Skin of body (tissue), 1 donor: ENCODE measurements at regions not wholly inside any gene's neighbourhood (a gene's known extent, or its start where the extent isn't known, plus 50 kb on each side); places are given as distances from the start of the nearest gene placed in this dataset.

Experiments used
- DNase-seq: peaks from one replicate; lab custom pipeline; 2025; lab: John Stamatoyannopoulos, UW

DNA sequence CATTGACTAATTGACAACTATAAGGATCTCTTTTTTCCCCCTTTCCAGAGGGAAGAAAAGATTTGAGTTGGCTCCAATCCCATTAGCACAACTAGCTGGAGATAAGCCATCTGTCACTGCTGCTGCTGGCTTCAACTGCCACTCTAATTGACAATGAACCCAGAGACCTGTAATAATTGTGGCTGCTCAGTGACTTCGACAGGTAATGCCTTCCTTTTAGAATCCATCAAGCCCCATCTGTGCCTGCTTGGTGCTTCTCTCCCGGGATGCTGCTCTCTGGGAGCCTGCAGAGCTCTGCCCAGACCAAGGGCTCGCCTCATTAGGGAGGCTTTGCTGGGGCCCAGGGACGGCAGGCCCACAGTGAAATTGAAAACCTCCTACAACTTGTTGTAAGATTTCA is 376.7 kb upstream of the SOX11 start:
- DNase-seq = no peak

DNA sequence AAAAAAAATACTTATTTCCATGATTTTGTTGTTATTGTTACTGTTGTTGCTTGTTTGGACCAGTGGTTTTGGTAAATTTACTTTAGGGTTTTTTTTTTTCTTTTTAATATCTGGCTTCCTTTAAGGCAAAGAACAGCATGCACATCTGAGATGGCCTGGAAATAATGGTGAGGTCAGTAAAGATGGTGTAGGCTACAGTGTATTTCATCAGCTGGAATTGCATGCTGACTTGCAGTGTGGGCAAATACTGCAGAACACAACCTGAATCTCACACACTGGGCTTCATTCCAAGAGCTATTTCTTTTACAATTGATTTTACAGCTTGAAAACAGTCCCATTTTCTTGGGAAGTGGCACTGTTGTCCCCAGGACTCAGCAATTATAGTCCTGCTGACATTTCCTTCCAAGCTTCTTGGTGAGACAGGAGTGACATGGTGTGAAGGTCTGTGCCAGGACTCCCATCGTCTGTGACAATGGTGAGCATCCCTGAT is 376.1 kb upstream of the SOX11 start:
- DNase-seq = no peak

DNA sequence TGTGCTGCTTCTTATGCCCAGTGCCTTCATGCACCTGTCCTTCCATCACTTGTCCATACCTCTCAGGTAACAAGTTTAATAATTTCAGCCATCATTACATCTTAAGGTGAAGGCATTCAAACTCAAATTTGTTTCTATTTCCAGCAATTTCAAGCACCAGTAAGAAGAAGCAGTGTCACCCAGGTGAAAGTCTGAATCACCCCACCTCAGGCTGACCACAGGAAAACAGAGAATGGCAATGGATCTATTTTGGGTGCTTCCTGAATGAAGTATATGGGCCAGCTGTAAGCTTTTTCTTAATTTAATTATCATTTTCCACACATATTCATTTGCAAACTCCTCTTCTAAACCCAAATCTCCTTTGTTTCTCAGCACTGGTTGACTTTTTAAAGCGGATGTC is 372.7 kb upstream of the SOX11 start:
- DNase-seq = no peak

DNA sequence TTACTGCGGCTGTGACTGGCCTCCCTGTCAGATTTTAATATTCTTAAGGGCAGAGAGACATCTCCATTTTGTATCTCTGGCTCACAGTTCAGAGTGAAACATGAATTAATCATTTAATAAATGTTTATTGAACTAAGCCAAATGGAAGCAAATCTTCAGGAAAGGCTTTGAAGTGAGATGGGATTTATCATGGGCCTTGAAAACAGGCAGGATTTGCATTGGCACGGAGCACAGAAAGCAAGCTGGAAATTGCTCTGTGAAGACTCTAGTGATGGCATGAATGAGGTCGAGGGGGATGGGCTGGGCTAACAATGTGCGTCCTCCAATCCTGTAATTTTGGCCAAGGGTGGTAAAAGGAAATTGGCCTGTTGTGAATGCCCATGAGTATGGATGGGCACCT is 369.8 kb upstream of the SOX11 start:
- DNase-seq = no peak

DNA sequence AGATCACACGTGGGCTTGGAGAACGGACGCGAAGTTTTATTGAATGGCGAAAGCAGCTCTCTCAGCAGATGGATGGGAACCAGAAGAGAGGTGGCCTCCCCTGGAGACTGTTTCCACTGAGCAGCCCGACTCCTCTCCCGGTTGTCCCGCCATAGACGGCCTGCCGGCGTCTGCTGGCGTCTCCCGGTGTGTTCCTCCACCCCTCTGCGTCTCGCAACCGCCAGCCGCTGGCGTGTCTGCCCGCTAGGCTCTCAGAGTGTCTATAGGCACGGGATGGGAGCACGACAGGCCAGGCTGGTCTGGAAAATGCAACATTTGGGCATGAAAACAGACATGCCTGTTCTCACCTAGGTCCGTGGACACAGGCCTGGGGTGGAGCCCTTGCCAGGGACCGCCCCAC is 366.7 kb upstream of the SOX11 start:
- DNase-seq = no peak

DNA sequence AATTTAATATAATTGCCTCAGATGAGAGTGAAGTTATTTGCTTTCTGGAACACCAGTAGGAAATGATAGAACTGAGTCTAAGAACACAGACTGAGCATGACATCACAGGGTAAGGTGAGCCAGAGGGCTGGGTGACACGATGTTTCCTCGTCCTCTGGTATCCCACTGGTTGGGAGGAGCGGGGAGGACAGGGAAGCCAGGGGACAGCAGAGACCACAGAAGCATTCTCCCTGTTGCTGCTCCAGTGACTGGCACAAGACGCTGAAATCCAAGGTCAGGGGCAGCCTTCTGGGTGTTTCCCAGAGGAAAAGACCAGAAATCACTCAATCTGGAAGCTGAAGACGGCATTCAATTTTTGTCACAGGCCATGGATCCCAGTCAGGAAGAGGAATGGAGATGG is 363.4 kb upstream of the SOX11 start:
- DNase-seq = no peak

DNA sequence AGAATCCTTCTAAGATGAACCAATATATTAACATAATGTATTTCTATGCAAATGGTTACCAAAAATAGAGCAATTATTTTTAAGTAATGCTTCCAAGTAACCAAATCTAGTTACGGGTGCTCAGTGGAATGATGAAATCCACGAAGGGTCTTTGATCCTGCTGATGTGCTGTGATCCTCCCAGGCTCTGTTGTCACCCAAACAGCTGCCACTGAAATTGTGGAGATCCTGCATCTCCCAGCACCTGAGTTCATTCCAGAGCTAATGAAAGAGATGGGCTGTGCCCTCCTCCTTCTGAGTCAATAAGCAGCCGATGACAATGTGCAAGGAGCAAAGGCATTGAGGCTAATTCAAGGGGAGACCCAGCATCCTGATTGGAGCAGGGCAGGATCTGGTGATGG is 362.4 kb upstream of the SOX11 start:
- DNase-seq = no peak

DNA sequence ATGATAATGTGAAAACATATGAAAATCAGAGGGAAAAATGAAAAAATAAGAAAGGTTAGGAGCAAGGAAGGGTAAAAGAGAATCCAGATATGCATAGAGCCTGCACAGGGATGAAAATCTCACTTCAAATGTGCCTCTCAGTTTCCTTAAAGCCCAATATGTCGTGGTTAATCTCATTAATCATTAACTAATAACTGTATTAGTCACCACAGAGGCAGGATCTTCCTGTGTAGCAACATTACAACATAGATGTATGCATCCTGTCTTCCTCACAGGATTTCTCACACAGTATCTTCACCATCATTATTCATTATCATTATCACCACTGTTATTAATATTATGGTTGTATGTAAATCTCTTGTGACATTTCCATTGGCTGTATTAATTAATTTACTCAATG is 361.2 kb upstream of the SOX11 start:
- no peak for DNase-seq

DNA sequence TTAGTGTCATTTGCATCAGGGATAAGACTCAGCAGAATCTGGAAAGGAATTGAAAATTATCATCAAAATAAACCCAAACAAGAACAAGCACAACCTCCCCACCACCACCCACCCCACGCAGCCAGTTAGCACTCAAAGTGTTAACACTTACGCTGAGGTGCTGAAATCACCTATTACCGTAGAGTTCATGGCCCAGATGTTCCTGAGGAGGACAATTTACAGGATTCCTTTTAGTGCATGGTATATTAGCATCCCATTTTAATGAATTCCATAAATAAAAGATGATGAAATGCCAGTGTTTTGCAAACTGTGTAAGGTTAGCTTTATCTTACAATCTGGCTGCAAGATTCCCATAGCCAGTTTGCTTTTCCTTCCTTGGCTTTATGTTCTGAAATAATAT is 359.3 kb upstream of the SOX11 start:
- no peak for DNase-seq

DNA sequence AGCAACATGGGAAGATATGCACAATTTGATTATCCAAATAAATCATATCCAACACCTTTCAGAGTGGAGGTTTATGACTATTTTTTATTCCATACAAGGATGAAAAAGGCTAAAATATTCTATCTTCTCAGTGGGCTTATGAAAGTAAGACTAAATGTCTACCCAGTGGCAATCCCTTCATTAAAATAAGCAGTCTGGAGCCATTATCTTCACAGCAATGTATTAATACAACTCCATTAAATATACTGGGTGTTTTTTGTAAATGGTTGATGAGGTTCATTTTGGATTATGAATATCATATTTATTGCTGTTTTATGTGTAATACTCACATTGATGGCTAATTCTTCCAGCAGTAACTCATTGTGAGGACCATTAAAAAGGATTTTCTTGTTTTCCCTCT is 352.7 kb upstream of the SOX11 start:
- DNase-seq = no peak

DNA sequence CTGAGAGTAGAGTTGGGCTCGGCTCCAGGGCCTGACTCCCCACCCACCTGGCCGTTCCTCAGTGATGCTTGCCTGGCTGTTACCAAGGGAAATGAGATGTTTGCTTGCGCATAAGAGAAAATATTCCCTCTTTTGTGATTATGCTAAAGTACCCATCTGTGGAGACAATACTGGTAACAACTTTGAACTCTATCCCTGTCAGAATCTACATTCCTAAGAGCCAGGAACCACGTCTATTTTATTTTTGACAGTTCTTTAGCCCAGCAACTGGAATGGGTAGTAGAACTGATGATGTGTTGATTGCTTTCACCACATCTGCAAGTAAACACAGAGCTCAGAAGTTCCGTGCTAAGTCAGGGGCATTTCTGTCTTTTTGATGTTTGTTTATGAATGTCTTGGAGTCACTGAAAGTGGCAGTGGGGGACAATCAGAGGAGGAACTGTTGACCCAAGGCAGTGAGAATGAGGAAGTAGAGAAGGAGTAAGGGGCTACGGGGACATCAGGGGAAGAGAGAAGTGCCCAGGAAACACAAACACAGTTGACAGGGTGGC is 348.3 kb upstream of the SOX11 start:
- no peak for DNase-seq

DNA sequence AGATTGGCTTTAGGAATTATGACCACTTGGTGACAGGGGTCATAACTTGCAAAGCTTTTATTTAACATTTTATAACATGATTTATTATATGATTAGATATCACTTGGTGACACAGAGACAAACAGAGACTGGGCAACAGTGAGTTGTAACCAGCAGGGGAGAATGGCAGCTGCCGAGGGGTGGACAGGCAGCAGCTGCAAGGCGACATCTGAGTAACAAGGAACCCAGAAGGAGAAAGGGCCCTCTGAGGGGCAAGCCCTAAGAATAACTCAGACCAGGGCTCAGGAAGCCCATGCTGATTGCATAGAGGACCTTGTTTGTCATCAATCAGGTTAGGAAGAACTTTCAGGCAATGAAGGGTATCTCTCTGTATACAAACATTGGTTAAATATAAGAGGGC is 339.9 kb upstream of the SOX11 start:
- no peak for DNase-seq

DNA sequence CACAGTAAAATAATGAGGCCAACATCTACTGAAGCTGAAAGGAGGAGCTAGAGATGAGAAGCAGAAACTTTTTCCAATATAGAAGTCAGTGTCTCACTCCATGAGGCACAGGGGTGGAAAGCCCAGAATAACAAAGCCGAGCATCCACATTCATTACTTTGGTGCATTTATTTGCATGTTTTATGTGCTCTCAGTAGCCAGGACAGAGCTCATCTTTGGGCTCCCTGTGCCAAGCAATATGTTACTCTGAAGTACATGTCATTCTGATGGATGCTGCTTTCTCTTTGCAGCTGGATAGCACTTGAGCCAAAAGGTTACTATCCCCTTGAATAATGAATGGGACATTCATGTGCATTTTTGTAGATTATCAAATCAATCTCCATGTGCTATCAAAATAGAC is 338.6 kb upstream of the SOX11 start:
- DNase-seq = no peak

DNA sequence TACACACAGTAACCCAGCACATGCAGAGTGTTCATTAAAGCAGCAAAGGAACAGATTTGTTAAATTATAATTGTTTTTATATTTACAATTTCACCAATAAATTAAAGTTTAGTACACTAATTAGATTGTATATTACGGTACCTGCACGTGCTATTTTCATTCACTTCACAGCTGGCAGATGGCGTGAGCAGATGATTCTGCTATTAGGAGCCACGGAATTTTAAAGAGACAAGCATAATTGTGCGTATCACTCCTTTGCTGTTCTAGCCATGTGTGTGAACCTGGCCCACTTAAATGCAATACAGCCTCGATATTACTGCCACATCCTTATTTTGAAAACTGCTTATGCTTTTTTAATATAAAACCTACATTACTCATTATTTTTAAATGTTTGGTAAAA is 332.8 kb upstream of the SOX11 start:
- no peak for DNase-seq

DNA sequence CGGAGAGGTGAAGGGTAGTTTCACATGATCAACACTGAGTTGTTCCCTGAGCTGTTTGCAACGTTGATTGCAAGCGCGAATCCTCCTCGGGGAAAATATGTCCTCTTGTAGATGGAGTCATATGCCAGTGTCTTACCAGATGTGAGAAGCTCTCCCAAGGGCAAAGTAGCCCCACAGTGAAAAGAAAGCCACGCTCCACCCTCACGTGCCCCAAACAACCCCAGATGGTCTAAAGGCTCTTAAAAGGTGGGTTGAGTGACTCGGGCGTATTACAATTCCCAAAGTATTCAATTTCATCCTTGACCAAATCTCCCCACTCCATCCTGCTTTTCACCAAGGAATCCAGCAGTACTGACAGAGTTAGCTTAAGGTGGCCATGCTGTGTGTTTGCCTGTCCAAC is 332.1 kb upstream of the SOX11 start:
- no peak for DNase-seq

DNA sequence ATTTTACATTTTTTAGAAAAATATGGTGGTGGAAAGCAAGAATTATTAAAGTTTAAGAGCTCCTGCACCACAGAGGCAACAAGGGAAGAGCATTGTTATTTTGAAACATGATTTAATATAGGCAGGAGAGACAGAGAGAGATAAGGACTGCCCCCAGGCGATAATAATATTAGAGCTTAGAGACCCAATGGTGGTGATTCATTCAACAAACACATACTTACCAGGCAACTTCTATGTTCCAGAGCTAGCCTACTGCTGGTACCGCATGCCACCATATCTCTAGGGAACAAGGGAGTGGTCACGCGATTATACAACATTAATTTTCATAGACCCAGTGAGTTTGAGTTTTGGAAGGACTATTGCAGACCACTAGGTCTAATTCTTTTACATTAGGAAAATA is 327.8 kb upstream of the SOX11 start:
- DNase-seq = no peak

DNA sequence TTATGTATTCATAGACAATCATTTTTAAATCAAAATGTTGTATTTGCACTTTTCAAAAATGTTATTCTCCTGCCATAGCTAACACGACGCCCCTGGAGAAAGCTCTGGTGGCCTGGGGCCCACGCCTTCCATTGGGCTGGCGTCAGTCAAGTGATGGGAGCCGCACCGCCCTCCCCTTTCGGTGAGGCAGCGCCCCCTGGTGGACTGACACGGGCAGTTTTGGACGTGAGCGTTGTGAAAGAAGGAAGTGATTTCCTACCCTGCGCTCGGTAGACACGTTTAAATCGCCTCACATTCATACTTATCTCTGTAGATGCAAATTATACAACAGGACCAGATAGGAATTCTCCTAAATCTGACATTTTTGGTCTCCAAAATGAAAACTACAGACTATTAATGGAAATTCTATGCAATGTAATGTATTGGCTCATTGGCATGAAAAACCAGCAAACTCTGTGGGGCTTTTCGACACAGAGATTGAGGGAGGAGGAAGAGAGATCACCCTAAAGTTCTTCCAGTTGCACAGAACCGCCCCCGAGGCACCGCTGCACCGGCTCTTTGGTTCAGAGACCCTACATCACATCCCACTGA is 326.2 kb upstream of the SOX11 start:
- peak; percentile 31 for DNase-seq

DNA sequence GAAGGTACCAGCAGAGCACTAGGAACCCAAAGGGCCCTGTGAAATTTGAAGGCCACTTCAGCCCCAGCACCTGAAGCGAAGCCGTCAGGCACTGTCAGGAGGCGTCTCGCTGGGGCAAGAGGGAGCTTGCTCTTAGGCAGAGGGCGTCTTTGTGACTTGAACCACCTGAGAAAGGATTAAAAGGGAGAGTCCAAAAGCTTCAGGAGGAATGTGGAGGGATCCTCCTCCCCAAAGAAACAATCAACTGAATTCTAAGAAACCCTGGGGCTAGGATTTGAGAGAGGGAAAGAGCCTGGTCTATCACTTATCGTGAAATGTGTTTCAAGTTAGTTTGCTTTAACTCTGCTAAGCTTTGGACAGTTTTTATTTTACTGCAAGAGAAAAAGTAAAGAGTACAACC is 324.9 kb upstream of the SOX11 start:
- no peak for DNase-seq

DNA sequence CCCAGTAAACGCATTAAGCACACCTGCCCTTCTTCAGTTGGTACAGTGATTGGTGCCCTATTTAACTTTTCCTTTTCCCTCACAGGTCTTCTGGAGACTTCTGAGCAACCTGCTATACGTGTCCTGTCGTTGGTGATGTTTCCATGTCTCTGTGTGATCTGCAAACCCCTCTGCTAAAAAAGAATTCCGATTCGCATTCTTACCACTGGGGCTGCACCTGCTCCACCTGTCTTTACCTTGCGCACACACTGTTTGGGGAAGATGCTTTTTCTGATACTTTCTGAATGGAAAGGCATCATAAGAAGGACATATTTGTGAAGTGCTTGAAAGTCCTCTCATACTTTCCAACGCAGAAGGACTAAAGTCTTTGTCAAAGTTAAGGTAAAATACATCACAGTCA is 323.9 kb upstream of the SOX11 start:
- no peak for DNase-seq

DNA sequence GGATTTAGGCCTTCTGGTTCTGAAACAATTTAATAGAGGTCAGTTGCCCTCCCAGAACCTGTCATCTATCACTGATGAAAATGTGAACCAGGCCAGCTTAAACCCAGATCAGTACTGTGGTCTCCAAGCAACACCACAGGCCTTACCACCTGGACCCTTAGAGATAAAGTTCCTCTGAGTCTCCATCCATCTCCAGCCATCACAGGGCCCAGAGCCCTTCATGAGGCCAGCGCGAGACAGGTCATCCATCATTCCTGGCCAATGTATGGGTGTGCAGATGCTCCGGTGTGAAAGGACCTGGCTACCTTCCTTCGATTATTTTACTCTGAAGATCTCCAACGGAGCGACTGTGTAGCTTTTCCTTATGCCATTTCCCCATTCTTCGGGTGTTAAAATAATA is 322.7 kb upstream of the SOX11 start:
- no peak for DNase-seq

DNA sequence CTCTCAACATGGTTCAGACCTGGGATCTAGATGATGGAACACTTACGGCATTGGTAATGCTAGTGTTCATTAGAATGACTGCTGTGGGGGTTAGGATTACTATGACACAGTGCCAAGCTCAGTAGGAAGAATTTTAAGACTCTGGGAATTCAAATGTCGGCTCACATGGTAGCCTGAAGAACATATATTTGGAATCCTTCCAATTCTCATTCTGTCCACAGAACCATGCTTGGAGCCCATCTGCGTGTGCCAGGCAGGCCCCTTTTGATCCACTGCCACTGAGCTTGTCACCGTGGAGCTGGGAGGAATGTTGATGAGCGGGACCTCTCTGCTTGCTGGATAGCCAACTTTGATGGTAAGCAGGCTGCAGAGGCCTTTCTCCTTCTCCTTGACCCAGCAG is 322.0 kb upstream of the SOX11 start:
- no peak for DNase-seq

DNA sequence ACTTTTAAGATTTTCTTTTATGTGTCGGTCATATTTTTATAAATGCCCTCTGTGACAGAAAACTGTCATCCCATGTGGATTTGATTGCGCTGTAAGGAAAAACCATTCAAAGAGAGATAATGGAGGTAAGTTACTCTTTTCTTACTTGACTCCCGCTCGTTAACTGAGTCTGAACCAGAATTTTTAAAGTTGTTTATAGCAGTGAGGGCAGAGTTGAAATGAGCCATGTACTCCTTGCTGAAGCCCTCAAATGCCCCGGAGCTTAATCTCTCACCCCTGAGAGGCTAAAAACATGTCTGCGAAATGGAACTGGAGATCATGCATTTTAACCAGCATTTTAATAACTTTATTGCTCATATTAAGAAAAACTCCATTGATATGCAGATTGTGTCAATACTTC is 320.0 kb upstream of the SOX11 start:
- no peak for DNase-seq

DNA sequence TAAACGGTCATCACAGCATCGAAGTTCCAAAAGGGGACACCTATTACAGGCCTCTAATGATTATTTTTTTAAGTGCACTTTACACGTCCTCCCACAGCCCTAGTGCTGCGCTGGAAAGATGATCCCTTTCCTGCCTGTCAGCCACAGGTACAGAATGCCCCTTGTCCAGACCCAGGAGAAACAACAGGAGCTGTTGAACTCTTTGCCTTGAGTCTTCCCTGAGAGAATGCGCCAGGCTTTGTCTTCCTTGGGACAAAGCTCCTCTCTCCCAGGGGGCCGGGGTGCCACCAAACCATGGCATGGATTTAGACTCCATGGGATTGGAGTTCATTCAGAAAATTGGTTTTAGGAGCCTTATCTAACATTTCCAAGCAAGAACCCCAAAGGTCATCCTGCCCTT is 319.0 kb upstream of the SOX11 start:
- no peak for DNase-seq

DNA sequence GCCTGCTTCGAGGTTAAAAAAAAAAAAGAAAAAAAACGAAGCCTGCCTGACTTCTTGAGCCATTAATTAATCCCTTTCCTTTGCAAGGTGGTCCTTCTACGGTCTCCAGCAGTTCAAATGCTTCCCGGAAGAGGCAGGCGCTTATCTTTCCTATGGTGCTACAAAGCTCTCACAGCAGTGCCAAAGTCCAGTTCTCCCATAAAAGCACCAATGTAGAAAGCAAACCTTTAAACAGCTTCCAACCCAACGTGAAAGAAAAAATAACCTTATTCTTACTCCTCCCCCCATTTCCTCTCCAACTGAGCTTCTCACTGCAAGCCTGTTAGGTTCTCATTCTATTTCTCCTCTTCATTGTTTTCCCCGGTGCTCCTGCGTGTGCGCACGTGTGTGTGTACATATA is 317.4 kb upstream of the SOX11 start:
- DNase-seq = no peak
